HT1080 (cell line): ENCODE measurements at regions not wholly inside any gene's neighbourhood (a gene's known extent, or its start where the extent isn't known, plus 50 kb on each side); places are given as distances from the start of the nearest gene placed in this dataset.

ENCODE experiments used
- DNase-seq: peaks from one replicate; pipeline ENCODE4 v3.0.0-alpha.2; 2015; ENCODE audit warnings: low read depth

GRCh38 chr10:33749067-33749735 lies 414.7 kb upstream of the NRP1 start:
- DNase-seq = no peak

GRCh38 chr10:33746836-33747268 lies 412.4 kb upstream of the NRP1 start:
- DNase-seq = no peak

- DNase-seq = no peak
Observed at GRCh38 chr10:33746186-33746585, 411.7 kb upstream of the NRP1 start.

GRCh38 chr10:33743429-33743857 lies 409.0 kb upstream of the NRP1 start:
- DNase-seq = no peak

- DNase-seq = no peak
Observed at GRCh38 chr10:33739031-33739430, 404.6 kb upstream of the NRP1 start.

GRCh38 chr10:33735464-33735923 lies 401.0 kb upstream of the NRP1 start:
- peak; percentile 29 for DNase-seq

GRCh38 chr10:33734393-33735155 lies 400.1 kb upstream of the NRP1 start:
- DNase-seq = no peak

- no peak for DNase-seq
Observed at GRCh38 chr10:33733058-33733457, 398.6 kb upstream of the NRP1 start.

- no peak for DNase-seq
Observed at GRCh38 chr10:33732161-33732680, 397.8 kb upstream of the NRP1 start.

GRCh38 chr10:33731322-33731721 lies 396.9 kb upstream of the NRP1 start:
- no peak for DNase-seq

GRCh38 chr10:33725430-33725829 lies 391.0 kb upstream of the NRP1 start:
- no peak for DNase-seq

- no peak for DNase-seq
Observed at GRCh38 chr10:33723181-33723580, 388.7 kb upstream of the NRP1 start.

- peak; percentile 52 for DNase-seq
Observed at GRCh38 chr10:33722067-33722466, 387.6 kb upstream of the NRP1 start.

GRCh38 chr10:33721509-33721908 lies 387.0 kb upstream of the NRP1 start:
- DNase-seq = no peak

- no peak for DNase-seq
Observed at GRCh38 chr10:33720161-33720560, 385.7 kb upstream of the NRP1 start.

GRCh38 chr10:33719005-33719703 lies 384.7 kb upstream of the NRP1 start:
- DNase-seq = no peak

- DNase-seq = no peak
Observed at GRCh38 chr10:33716501-33717267, 382.2 kb upstream of the NRP1 start.

GRCh38 chr10:33715303-33715975 lies 381.0 kb upstream of the NRP1 start:
- DNase-seq = no peak

GRCh38 chr10:33712825-33713224 lies 378.4 kb upstream of the NRP1 start:
- DNase-seq = no peak

- DNase-seq = no peak
Observed at GRCh38 chr10:33710006-33710405, 375.5 kb upstream of the NRP1 start.
